IPS-18a (cell line): ENCODE measurements at regions not wholly inside any gene's neighbourhood (a gene's known extent, or its start where the extent isn't known, plus 50 kb on each side); places are given as distances from the start of the nearest gene placed in this dataset.
"Not testable (repeated sequence)": the region's sequence is repeated elsewhere in the genome, so short reads cannot be mapped to it uniquely, and the experiment has no call there.

ENCODE experiments used
- H3K27ac ChIP-seq: one replicate; pipeline ENCODE4 v1.5.1; 2013; ENCODE audit warnings: low read length
- H3K27me3 ChIP-seq: one replicate; pipeline ENCODE4 v1.6.1; 2013; ENCODE audit warnings: mild to moderate bottlenecking, low read length; ENCODE audit not compliant: control insufficient read depth, insufficient read depth
- H3K36me3 ChIP-seq: one replicate; pipeline ENCODE4 v1.6.1; 2013; ENCODE audit warnings: low read depth, low read length; ENCODE audit not compliant: control insufficient read depth
- H3K4me1 ChIP-seq: one replicate; pipeline ENCODE4 v1.6.1; 2013; ENCODE audit warnings: low read depth, low read length; ENCODE audit not compliant: control insufficient read depth
- H3K4me3 ChIP-seq: one replicate; pipeline ENCODE4 v1.5.1; 2013; ENCODE audit warnings: low read length
- H3K9ac ChIP-seq: one replicate; pipeline ENCODE4 v1.6.1; 2013; ENCODE audit warnings: mild to moderate bottlenecking, low read length, moderate library complexity
- H3K9me3 ChIP-seq: one replicate; pipeline ENCODE4 v1.6.1; 2013; ENCODE audit warnings: low read depth, low read length; ENCODE audit not compliant: control insufficient read depth

- H3K4me1 ChIP-seq = peaks cover 3% of the 10 kb centered on the region
- no peak overlapping the region for H3K27ac ChIP-seq
- no peak overlapping the region for H3K4me3 ChIP-seq
- H3K9me3 ChIP-seq = no peaks in the 10 kb centered on the region
- H3K9ac ChIP-seq = no peak overlapping the region
- no peaks in the 10 kb centered on the region for H3K36me3 ChIP-seq
- no peaks in the 10 kb centered on the region for H3K27me3 ChIP-seq
Observed at GRCh38 chr16:86881118-86881510, 302.8 kb downstream of the FOXL1 start.

DNA sequence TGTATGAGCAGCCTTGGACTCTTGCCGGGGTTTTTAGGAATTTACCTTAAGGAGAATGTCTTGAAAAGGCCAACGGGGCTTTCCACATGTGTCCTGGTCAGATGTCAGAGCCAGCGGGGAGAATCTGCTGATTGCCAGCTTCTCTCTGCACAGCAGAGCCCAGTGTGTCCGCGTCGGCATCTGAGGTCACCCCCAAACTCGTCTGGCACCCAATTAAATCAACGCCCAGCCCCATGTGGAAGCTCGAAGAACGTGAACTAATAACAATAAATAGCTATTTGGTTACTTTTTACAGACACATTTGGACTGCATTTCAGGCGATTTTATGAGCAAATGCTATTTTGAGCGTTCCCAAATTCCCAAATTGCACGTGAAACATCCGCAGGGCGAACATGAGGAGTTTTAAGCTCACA is 303.5 kb downstream of the FOXL1 start:
- no peaks in the 10 kb centered on the region for H3K36me3 ChIP-seq
- H3K9ac ChIP-seq = no peak overlapping the region
- no peak overlapping the region for H3K27ac ChIP-seq
- H3K4me1 ChIP-seq = peaks cover 3% of the 10 kb centered on the region
- H3K4me3 ChIP-seq = no peak overlapping the region
- H3K9me3 ChIP-seq = no peaks in the 10 kb centered on the region
- H3K27me3 ChIP-seq = no peaks in the 10 kb centered on the region

DNA sequence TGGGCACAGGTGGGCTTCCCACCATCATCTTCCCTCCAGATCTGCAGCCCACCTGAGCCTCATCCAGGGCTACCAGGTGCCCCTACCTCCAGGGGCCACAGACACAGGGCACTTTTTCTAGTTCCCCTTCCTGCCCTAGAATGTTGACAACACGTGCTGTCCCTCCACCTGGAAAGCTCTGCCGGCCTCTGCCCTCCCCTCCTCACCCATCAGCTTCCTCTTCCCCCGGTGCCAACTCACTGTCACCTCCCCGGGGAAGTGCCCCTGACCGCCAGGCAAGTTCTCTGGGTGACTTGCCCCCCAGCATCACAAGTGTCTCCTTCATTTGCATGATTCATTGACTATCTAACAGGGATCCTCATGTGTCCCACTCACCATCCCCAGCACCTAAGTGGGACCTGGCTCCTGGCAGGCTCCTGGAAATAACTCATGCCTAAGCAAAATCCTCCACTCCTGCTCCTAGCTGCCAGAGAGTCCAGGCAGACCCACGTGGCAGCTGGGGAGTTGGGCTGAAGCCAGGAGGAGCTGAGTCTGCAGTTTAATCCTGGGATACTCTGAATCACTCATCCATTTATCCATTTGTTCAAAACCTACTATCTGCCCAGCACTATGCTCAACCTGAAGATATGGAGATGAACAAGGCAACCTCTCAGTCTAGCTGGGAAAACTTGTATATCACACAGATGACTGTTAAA is 304.4 kb downstream of the FOXL1 start:
- Histone ChIP-seq H3K4me1 (peaks cover 3% of the 10 kb centered on the region), H3K27me3 (no peaks in the 10 kb centered on the region), H3K4me3 (no peak overlapping the region), H3K27ac (no peak overlapping the region), H3K9me3 (no peaks in the 10 kb centered on the region), H3K36me3 (no peaks in the 10 kb centered on the region), H3K9ac (no peak overlapping the region)

GRCh38 chr16:86883583-86884389 is 305.4 kb downstream of the FOXL1 start:
- Histone ChIP-seq H3K9ac (no peak overlapping the region), H3K27me3 (no peaks in the 10 kb centered on the region), H3K9me3 (no peaks in the 10 kb centered on the region), H3K27ac (no peak overlapping the region), H3K36me3 (no peaks in the 10 kb centered on the region), H3K4me3 (no peak overlapping the region), H3K4me1 (peaks cover 3% of the 10 kb centered on the region)

GRCh38 chr16:86884390-86884650 is 306.0 kb downstream of the FOXL1 start:
- H3K36me3 ChIP-seq = no peaks in the 10 kb centered on the region
- peaks cover 3% of the 10 kb centered on the region for H3K4me1 ChIP-seq
- H3K27ac ChIP-seq = no peak overlapping the region
- no peaks in the 10 kb centered on the region for H3K27me3 ChIP-seq
- no peak overlapping the region for H3K4me3 ChIP-seq
- no peaks in the 10 kb centered on the region for H3K9me3 ChIP-seq
- no peak overlapping the region for H3K9ac ChIP-seq

GRCh38 chr16:86885139-86885538 is 306.8 kb downstream of the FOXL1 start:
- Histone ChIP-seq H3K36me3 (no peaks in the 10 kb centered on the region), H3K9ac (no peak overlapping the region), H3K27me3 (no peaks in the 10 kb centered on the region), H3K4me1 (peaks cover 3% of the 10 kb centered on the region), H3K27ac (no peak overlapping the region), H3K9me3 (no peaks in the 10 kb centered on the region), H3K4me3 (no peak overlapping the region)

DNA sequence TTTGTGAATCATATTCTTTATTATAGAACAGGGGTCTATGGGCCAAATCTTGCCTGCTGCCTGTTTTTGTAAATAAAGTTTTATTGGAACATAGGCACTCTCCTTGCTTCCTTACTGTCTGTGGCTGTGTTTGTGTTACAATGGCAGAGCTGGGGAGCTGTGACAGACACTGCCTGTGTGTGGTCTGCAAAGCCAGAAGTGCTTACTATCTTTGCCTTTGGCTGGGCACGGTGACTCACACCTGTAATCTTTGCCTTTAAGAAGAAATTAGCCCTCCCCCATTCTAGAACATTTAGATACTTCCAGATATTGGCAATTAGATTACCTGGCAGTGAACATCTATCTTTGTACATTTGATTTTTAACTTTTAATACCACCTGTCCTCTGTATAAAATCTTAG is 308.3 kb downstream of the FOXL1 start:
- Histone ChIP-seq H3K4me3 (no peak overlapping the region), H3K27me3 (no peaks in the 10 kb centered on the region), H3K27ac (no peak overlapping the region), H3K9ac (no peak overlapping the region), H3K9me3 (no peaks in the 10 kb centered on the region), H3K4me1 (peaks cover 3% of the 10 kb centered on the region), H3K36me3 (no peaks in the 10 kb centered on the region)

- no peaks in the 10 kb centered on the region for H3K27me3 ChIP-seq
- no peaks in the 10 kb centered on the region for H3K9me3 ChIP-seq
- H3K4me1 ChIP-seq = peaks cover 3% of the 10 kb centered on the region
- no peak overlapping the region for H3K27ac ChIP-seq
- H3K36me3 ChIP-seq = no peaks in the 10 kb centered on the region
- no peak overlapping the region for H3K9ac ChIP-seq
- H3K4me3 ChIP-seq = no peak overlapping the region
Observed at GRCh38 chr16:86887416-86887815, 309.1 kb downstream of the FOXL1 start.

GRCh38 chr16:86888231-86889053 is 310.1 kb downstream of the FOXL1 start:
- H3K27ac ChIP-seq = no peak overlapping the region
- H3K4me3 ChIP-seq = no peak overlapping the region
- no peak overlapping the region for H3K9ac ChIP-seq
- H3K27me3 ChIP-seq = no peaks in the 10 kb centered on the region
- no peaks in the 10 kb centered on the region for H3K36me3 ChIP-seq
- H3K4me1 ChIP-seq = peaks cover 3% of the 10 kb centered on the region
- no peaks in the 10 kb centered on the region for H3K9me3 ChIP-seq

DNA sequence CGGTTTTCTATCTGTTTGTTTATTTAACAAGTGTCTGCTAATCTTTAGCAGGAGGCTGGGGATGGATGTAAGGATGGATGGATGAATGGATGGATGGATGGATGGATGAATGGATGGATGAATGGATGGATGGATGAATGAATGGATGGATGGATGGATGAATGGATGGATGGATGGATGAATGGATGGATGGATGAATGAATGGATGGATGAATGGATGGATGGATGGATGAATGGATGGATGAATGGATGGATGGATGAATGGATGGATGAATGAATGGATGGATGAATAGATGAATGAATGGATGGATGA is 310.7 kb downstream of the FOXL1 start:
- H3K4me1 ChIP-seq, H3K9ac ChIP-seq, H3K9me3 ChIP-seq, H3K27ac ChIP-seq, H3K36me3 ChIP-seq, H3K27me3 ChIP-seq, H3K4me3 ChIP-seq: not testable (repeated sequence)

- Histone ChIP-seq H3K4me1 (no peaks in the 10 kb centered on the region), H3K4me3 (no peak overlapping the region), H3K27ac (no peak overlapping the region), H3K9me3 (no peaks in the 10 kb centered on the region), H3K9ac (no peak overlapping the region), H3K27me3 (no peaks in the 10 kb centered on the region), H3K36me3 (no peaks in the 10 kb centered on the region)
Observed at GRCh38 chr16:86889974-86890373, 311.6 kb downstream of the FOXL1 start.
